ENCODE measurements at regions not wholly inside any gene's neighbourhood (a gene's known extent, or its start where the extent isn't known, plus 50 kb on each side); places are given as distances from the start of the nearest gene placed in this dataset.
A peak's percentile ranks its signal among the peaks of the same experiment; 100 is the strongest.

DNA sequence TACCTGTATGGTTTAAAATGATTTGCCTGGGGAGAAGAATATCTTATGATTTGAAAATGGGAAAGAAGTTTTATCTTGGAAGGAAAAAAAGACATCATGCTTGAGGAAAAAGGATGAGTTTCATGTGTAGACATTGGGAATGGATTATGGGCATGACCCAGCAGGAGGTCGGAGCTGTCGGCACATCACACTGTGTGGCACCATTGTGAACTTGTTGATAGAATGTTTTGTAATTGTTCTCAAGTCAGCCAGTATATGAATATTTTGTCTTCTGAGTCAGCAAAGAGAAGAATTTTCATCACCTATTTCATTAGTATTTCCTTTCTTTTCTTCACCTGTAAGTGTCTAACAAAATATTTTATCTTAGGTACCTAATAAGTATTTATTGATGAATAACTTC is 60.0 kb upstream of the HMGA2 start:
- DNase-seq (ENCODE audit: extremely low spot score): no peak
- WGBS: 92% methylated on average over 2 of the region's 2 CpGs
- no peaks in the 10 kb centered on the region for H3K4me1 ChIP-seq
- peaks cover 0 to 10% (median 0%) of the 10 kb centered on the region in 4 donors for H3K27me3 ChIP-seq
- H3K27ac ChIP-seq (replicated peaks in 1 of 4): no peak overlapping the region
- H3K4me3 ChIP-seq: no peak overlapping the region
- no peak for TF ChIP-seq EP300 (IDR thresholded peaks at IDR 0.05)
- no peak for TF ChIP-seq POLR2AphosphoS5 (IDR thresholded peaks at IDR 0.05)
- TF ChIP-seq POLR2A (IDR thresholded peaks at IDR 0.05; ENCODE audit: low read depth): no peak
- TF ChIP-seq, protein P1, sequence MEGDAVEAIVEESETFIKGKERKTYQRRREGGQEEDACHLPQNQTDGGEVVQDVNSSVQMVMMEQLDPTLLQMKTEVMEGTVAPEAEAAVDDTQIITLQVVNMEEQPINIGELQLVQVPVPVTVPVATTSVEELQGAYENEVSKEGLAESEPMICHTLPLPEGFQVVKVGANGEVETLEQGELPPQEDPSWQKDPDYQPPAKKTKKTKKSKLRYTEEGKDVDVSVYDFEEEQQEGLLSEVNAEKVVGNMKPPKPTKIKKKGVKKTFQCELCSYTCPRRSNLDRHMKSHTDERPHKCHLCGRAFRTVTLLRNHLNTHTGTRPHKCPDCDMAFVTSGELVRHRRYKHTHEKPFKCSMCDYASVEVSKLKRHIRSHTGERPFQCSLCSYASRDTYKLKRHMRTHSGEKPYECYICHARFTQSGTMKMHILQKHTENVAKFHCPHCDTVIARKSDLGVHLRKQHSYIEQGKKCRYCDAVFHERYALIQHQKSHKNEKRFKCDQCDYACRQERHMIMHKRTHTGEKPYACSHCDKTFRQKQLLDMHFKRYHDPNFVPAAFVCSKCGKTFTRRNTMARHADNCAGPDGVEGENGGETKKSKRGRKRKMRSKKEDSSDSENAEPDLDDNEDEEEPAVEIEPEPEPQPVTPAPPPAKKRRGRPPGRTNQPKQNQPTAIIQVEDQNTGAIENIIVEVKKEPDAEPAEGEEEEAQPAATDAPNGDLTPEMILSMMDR (IDR thresholded peaks at IDR 0.05): no peak
- H3K36me3 ChIP-seq: no peaks in the 10 kb centered on the region
- intact Hi-C loops (cut with DNase I): no loop called here
- H3K9me3 ChIP-seq: no peaks in the 10 kb centered on the region

DNA sequence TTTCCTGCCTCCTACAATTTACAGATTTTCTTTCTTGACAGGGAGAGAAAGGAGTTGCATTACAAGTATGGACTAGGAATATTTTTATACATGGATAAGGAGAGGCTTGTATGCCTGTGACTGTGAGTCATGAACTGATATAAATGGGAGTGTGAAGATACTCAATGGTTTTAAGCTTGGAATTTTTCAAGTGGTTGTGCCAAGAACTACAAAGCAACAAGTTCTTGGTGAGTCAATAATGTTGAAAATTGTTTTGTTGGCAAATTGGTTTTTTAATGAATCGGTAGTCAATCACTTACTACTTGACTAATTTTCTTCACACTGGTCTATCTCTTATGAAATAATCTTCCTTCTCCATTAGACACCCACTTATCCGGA is 58.9 kb upstream of the HMGA2 start:
- Histone ChIP-seq H3K4me1 (no peaks in the 10 kb centered on the region), H3K36me3 (no peaks in the 10 kb centered on the region), H3K9me3 (no peaks in the 10 kb centered on the region), H3K27me3 (peaks cover 0 to 17% (median 0%) of the 10 kb centered on the region in 4 donors), H3K4me3 (no peak overlapping the region), H3K27ac (replicated peaks in 1 of 4) (no peak overlapping the region)
- no peak for TF ChIP-seq EP300 (IDR thresholded peaks at IDR 0.05)
- no peak for TF ChIP-seq POLR2AphosphoS5 (IDR thresholded peaks at IDR 0.05)
- no peak for TF ChIP-seq POLR2A (IDR thresholded peaks at IDR 0.05; ENCODE audit: low read depth)
- TF ChIP-seq, protein P1 (IDR thresholded peaks at IDR 0.05): no peak
- intact Hi-C loops (cut with DNase I): no loop called here
- 90% methylated on average over 2 of the region's 2 CpGs for WGBS
- no peak for DNase-seq (ENCODE audit: extremely low spot score)

DNA sequence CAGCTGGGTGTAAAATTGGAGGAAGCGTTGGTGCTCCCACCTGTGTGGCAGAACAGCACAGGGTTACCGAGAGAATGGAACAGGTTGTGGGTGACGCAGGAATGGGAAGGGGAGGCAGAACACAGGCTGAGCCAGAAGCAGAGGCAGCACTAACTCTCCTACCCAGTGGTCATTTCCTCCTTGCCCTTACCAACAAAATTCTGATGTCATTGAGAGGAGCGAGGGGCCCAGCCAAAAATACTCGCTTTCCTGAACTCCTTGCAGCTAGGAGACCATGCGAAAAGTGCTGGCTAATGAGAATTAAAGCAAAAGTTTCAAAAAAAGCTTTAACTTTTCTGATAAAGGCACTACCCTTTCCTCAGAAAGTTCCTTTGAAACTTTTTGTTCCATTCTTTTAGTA is 54.4 kb upstream of the HMGA2 start:
- Histone ChIP-seq H3K27ac (replicated peaks in 1 of 4) (no peak overlapping the region), H3K27me3 (peaks cover 0 to 34% (median 0%) of the 10 kb centered on the region in 4 donors), H3K9me3 (no peaks in the 10 kb centered on the region), H3K36me3 (no peaks in the 10 kb centered on the region), H3K4me1 (no peaks in the 10 kb centered on the region), H3K4me3 (no peak overlapping the region)
- peak; percentile 62 for DNase-seq (ENCODE audit: extremely low spot score)
- 87% methylated on average over 6 of the region's 6 CpGs for WGBS
- TF ChIP-seq POLR2AphosphoS5 (IDR thresholded peaks at IDR 0.05) (no peak), EP300 (IDR thresholded peaks at IDR 0.05) (no peak), POLR2A (IDR thresholded peaks at IDR 0.05; ENCODE audit: low read depth) (no peak)
- TF ChIP-seq, protein P1 (IDR thresholded peaks at IDR 0.05): no peak
- intact Hi-C loops (cut with DNase I): no loop called here
